H1 (cell line): ENCODE measurements at regions not wholly inside any gene's neighbourhood (a gene's known extent, or its start where the extent isn't known, plus 50 kb on each side); places are given as distances from the start of the nearest gene placed in this dataset.

Experiments
- CTCF ChIA-PET: fragments of 300-600 bp; sonication (Branson Sonifier 250); formaldehyde crosslinking; loops from one replicate; lab custom pipeline; 2021; ENCODE audit not compliant: partially characterized antibody; lab: Charles Lee
- POLR2A ChIA-PET: fragments of 300-600 bp; sonication (Branson Sonifier 250); formaldehyde crosslinking; loops from one replicate; lab custom pipeline; 2021; ENCODE audit warnings: inconsistent platforms; ENCODE audit not compliant: partially characterized antibody; lab: Charles Lee
- DNase-seq, 2 experiments: peaks; one replicate each; pipeline versions ENCODE4 v3.0.0 to v3.0.0-alpha.2; 2010 to 2022; ENCODE audit warnings: low spot score in 2 of 2, low read depth in 1 of 2, mixed read lengths in 1 of 2
- FAIRE-seq: peaks from 2 replicates; lab custom pipeline; 2011; peaks lifted over from hg19 to GRCh38; lab: Jason Lieb, UNC
- H2AFZ ChIP-seq: 2 replicates; pipeline ENCODE4 v1.8.1; 2012; ENCODE audit warnings: low read length, inconsistent platforms
- H2AK5ac ChIP-seq: 2 replicates; pipeline ENCODE4 v1.6.1; 2013; ENCODE audit warnings: low read depth, low read length
- H2BK120ac ChIP-seq: replicated peaks from 2 replicates; pipeline ENCODE3; 2013; ENCODE audit warnings: low read depth, low read length, inconsistent platforms
- H2BK12ac ChIP-seq: 2 replicates; pipeline ENCODE4 v1.6.1; 2013; ENCODE audit warnings: low read depth, low read length
- H2BK15ac ChIP-seq: 2 replicates; pipeline ENCODE4 v1.6.1; 2013; ENCODE audit warnings: low read length
- H2BK20ac ChIP-seq: 2 replicates; pipeline ENCODE4 v1.6.1; 2013; ENCODE audit warnings: low read length
- H2BK5ac ChIP-seq: 2 replicates; pipeline ENCODE4 v1.6.1; 2013; ENCODE audit warnings: low read depth, low read length
- H3K14ac ChIP-seq: 2 replicates; pipeline ENCODE4 v1.6.1; 2013; ENCODE audit warnings: inconsistent platforms; ENCODE audit not compliant: insufficient read length
- H3K18ac ChIP-seq: 2 replicates; pipeline ENCODE4 v1.6.1; 2013; ENCODE audit warnings: low read length; ENCODE audit errors: extremely low read depth
- H3K23ac ChIP-seq: 2 replicates; pipeline ENCODE4 v1.6.1; 2013; ENCODE audit warnings: inconsistent platforms; ENCODE audit not compliant: insufficient read length
- H3K23me2 ChIP-seq: 2 replicates; pipeline ENCODE4 v1.6.1; 2013; ENCODE audit warnings: low read depth, low read length
- H3K27ac ChIP-seq: 2 replicates; pipeline ENCODE4 v1.6.1; 2011; ENCODE audit warnings: low read depth, low read length, inconsistent platforms
- H3K27me3 ChIP-seq, 4 experiments: replicated peaks in 1 of 4; 1 replicate in 1 of 4; 2 replicates in 3 of 4; pipeline versions ENCODE4 v1.6.1 to v1.8.1; 2011 to 2013; ENCODE audit warnings: low read length in 3 of 4, mild to moderate bottlenecking in 3 of 4, inconsistent platforms in 2 of 4, mixed read lengths in 2 of 4, moderate library complexity in 1 of 4; ENCODE audit not compliant: control insufficient read depth in 3 of 4, insufficient read depth in 3 of 4; ENCODE audit errors: extremely low read depth in 1 of 4
- H3K36me3 ChIP-seq, 4 experiments: 2 replicates each; pipeline versions ENCODE4 v1.6.1 to v1.8.1; 2011 to 2013; ENCODE audit warnings: mild to moderate bottlenecking in 4 of 4, low read length in 3 of 4, moderate library complexity in 2 of 4, control low read depth in 1 of 4, inconsistent platforms in 1 of 4; ENCODE audit not compliant: insufficient read depth in 4 of 4, control insufficient read depth in 2 of 4
- H3K4ac ChIP-seq: replicated peaks from 2 replicates; pipeline ENCODE3; 2013; ENCODE audit warnings: low read length, low read depth, mixed read lengths, inconsistent platforms; ENCODE audit not compliant: insufficient read length
- H3K4me1 ChIP-seq, 4 experiments: replicated peaks in 1 of 4; 1 replicate in 1 of 4; 2 replicates in 3 of 4; pipeline versions ENCODE4 v1.6.1 to v1.8.1; 2011 to 2013; ENCODE audit warnings: low read length in 3 of 4, inconsistent platforms in 2 of 4, mixed read lengths in 1 of 4; ENCODE audit not compliant: insufficient read depth in 4 of 4, control insufficient read depth in 3 of 4
- H3K4me2 ChIP-seq, 2 experiments: 2 replicates each; pipeline versions ENCODE4 v1.6.1 to v1.8.1; 2011 to 2013; ENCODE audit warnings: low read depth in 2 of 2, low read length in 2 of 2, control low read depth in 1 of 2, inconsistent platforms in 1 of 2, mild to moderate bottlenecking in 1 of 2; ENCODE audit not compliant: insufficient read depth in 1 of 2
- H3K4me3 ChIP-seq, 4 experiments: fragments of 200-600, 300-600 bp in 1 of 4; sonication (generic), shearing (Covaris generic), sonication (Bioruptor Twin) in 1 of 4; 2 replicates each; pipeline versions ENCODE4 v1.5.1 to v1.8.1; 2011 to 2016; ENCODE audit warnings: low read length in 4 of 4, low read depth in 3 of 4, control low read depth in 2 of 4, inconsistent platforms in 2 of 4, mild to moderate bottlenecking in 2 of 4, mixed read lengths in 1 of 4, moderate library complexity in 1 of 4; ENCODE audit not compliant: insufficient read depth in 2 of 4; ENCODE audit errors: extremely low read depth in 1 of 4
- H3K56ac ChIP-seq: replicated peaks from 2 replicates; pipeline ENCODE3; 2013; ENCODE audit warnings: low read depth, mild to moderate bottlenecking, mixed read lengths, low read length, inconsistent platforms; ENCODE audit not compliant: insufficient read length
- H3K79me1 ChIP-seq: 2 replicates; pipeline ENCODE4 v1.6.1; 2013; ENCODE audit warnings: low read depth, low read length, control low read depth
- H3K79me2 ChIP-seq, 2 experiments: 2 replicates each; pipeline versions ENCODE4 v1.6.1 to v1.8.1; 2012 to 2013; ENCODE audit warnings: low read length in 2 of 2, mild to moderate bottlenecking in 2 of 2, inconsistent platforms in 1 of 2; ENCODE audit not compliant: insufficient read depth in 2 of 2, control insufficient read depth in 1 of 2
- H3K9ac ChIP-seq, 4 experiments: replicated peaks in 1 of 4; 1 replicate in 1 of 4; 2 replicates in 3 of 4; pipeline versions ENCODE4 v1.6.1 to v1.8.1; 2011 to 2013; ENCODE audit warnings: low read depth in 3 of 4, low read length in 3 of 4, control low read depth in 2 of 4, mild to moderate bottlenecking in 2 of 4, moderate library complexity in 2 of 4, inconsistent platforms in 1 of 4; ENCODE audit errors: extremely low read depth in 1 of 4
- H3K9me3 ChIP-seq, 2 experiments: 2 replicates each; pipeline versions ENCODE4 v1.6.1 to v1.8.1; 2012 to 2013; ENCODE audit warnings: mild to moderate bottlenecking in 2 of 2, moderate library complexity in 2 of 2, control low read depth in 1 of 2, inconsistent platforms in 1 of 2, low read depth in 1 of 2, low read length in 1 of 2, mixed read lengths in 1 of 2; ENCODE audit not compliant: insufficient read depth in 2 of 2
- H4K20me1 ChIP-seq, 2 experiments: replicated peaks in 1 of 2; 2 replicates each; pipeline versions ENCODE3 to v1.8.1; 2011 to 2013; ENCODE audit warnings: inconsistent platforms in 2 of 2, low read length in 2 of 2, mild to moderate bottlenecking in 1 of 2; ENCODE audit not compliant: insufficient read depth in 2 of 2, control insufficient read depth in 1 of 2
- H4K5ac ChIP-seq: 2 replicates; pipeline ENCODE4 v1.6.1; 2013; ENCODE audit warnings: low read length, low read depth, mixed read lengths, inconsistent platforms; ENCODE audit not compliant: insufficient read length
- H4K8ac ChIP-seq: 2 replicates; pipeline ENCODE4 v1.8.0; 2013; ENCODE audit warnings: mild to moderate bottlenecking, moderate library complexity, low read length, inconsistent platforms; ENCODE audit not compliant: insufficient read depth; ENCODE audit errors: extremely low read depth
- H4K91ac ChIP-seq: replicated peaks from 2 replicates; pipeline ENCODE3; 2013; ENCODE audit warnings: low read length, mixed read lengths, inconsistent platforms; ENCODE audit not compliant: insufficient read length
- BACH1 ChIP-seq: IDR thresholded peaks from 2 replicates; pipeline ENCODE4 v1.6.1; 2012; ENCODE audit warnings: low read length, improper control_type of control experiment
- CHD2 ChIP-seq: IDR thresholded peaks from 2 replicates; pipeline ENCODE4 v1.6.1; 2012; ENCODE audit warnings: low read length, improper control_type of control experiment
- EGR1 ChIP-seq: IDR thresholded peaks from 2 replicates; pipeline ENCODE4 v1.6.1; 2011; ENCODE audit warnings: low read depth, low read length, borderline replicate concordance
- JUN ChIP-seq: IDR thresholded peaks from 2 replicates; pipeline ENCODE4 v1.6.1; 2011; ENCODE audit warnings: low read depth, mild to moderate bottlenecking, improper control_type of control experiment, low read length
- MAFK ChIP-seq: IDR thresholded peaks from 2 replicates; pipeline ENCODE4 v1.6.1; 2012; ENCODE audit warnings: low read depth, mild to moderate bottlenecking, improper control_type of control experiment, low read length
- RNF2 ChIP-seq: fragments of 200-900, 300-1000 bp; sonication (generic); IDR thresholded peaks from 2 replicates; pipeline ENCODE4 v1.7.1; 2016; ENCODE audit warnings: borderline replicate concordance, low read depth, mild to moderate bottlenecking, antibody characterized with exemption, low read length; ENCODE audit not compliant: poor library complexity, severe bottlenecking; ENCODE audit errors: missing control alignments
- SP1 ChIP-seq: IDR thresholded peaks from 2 replicates; pipeline ENCODE4 v1.6.1; 2011; ENCODE audit warnings: low read depth, low read length
- TBP ChIP-seq: IDR thresholded peaks from 2 replicates; pipeline ENCODE4 v1.6.1; 2011; ENCODE audit warnings: low read depth, low read length, improper control_type of control experiment
- WGBS, 2 experiments: shearing (Covaris generic) in 1 of 2; methylation state at CpG; one replicate each; pipeline versions ENCODE4 v1.1.6 to v1.1.7; 2013 to 2015; ENCODE audit warnings: low lambda C conversion rate in 2 of 2, mixed read lengths in 2 of 2, inconsistent platforms in 1 of 2, low coverage in 1 of 2, missing lambda C conversion rate in 1 of 2; ENCODE audit not compliant: insufficient replicate concordance in 2 of 2, insufficient coverage in 1 of 2, insufficient read length in 1 of 2; ENCODE audit errors: extremely low coverage in 1 of 2, missing lambda C conversion rate in 1 of 2; 5-methylcytosine and 5-hydroxymethylcytosine counted together
- TF ChIP-seq, protein P1 (sequence below): IDR thresholded peaks from 2 replicates; pipeline ENCODE4 v1.6.1; 2011; ENCODE audit warnings: low read depth, mild to moderate bottlenecking, low read length; ENCODE audit not compliant: insufficient read depth

DNA sequence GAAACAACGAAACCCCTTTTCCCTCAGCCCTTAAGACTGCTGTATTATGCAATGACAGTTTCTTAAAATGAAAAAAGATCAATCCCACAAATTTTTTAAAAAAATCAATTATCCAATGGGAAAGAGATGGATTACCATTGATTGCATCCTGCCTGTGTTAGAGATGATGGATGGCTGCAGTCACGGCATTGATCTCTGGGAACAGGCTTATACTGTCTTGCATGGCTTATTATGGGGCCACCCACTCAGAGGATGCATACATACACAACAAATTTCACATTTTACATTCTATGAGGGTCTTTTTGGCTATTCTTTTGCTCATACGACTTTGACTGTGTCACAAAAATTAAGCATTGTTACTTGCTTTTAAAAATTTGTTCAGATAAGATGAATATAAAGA, 724.3 kb downstream of the HDGFL1 start:
- Histone ChIP-seq H3K56ac (no peak overlapping the region), H4K91ac (no peak overlapping the region), H3K27me3 (no peaks in the 10 kb centered on the region), H2BK12ac (no peak overlapping the region), H3K9me3 (no peaks in the 10 kb centered on the region), H3K14ac (no peak overlapping the region), H2BK5ac (no peak overlapping the region), H3K4me1 (no peaks in the 10 kb centered on the region), H3K23ac (no peak overlapping the region), H3K79me1 (no peaks in the 10 kb centered on the region), H3K4ac (no peak overlapping the region), H3K4me2 (no peak overlapping the region), H4K20me1 (no peaks in the 10 kb centered on the region), H3K79me2 (no peaks in the 10 kb centered on the region), H2BK15ac (no peak overlapping the region), H2BK120ac (no peak overlapping the region), H4K5ac (no peak overlapping the region), H3K36me3 (no peaks in the 10 kb centered on the region), H3K18ac (no peak overlapping the region), H3K23me2 (no peaks in the 10 kb centered on the region), H3K4me3 (no peak overlapping the region), H4K8ac (no peak overlapping the region), H2BK20ac (no peak overlapping the region), H3K27ac (no peak overlapping the region), H3K9ac (no peak overlapping the region), H2AK5ac (no peak overlapping the region), H2AFZ (no peak overlapping the region)
- DNase-seq (no peak), FAIRE-seq (no peak)
- ChIA-PET POLR2A (no interaction called here), CTCF (no interaction called here)
- WGBS, 2 experiments, result 86% methylated on average over 3 of the region's 3 CpGs; no CpG with 5 or more reads in 1 of the 2 experiments
- TF ChIP-seq JUN, result no peak
- no peak for TF ChIP-seq EGR1
- TF ChIP-seq RNF2, result no peak
- no peak for TF ChIP-seq MAFK
- TF ChIP-seq, protein P1, sequence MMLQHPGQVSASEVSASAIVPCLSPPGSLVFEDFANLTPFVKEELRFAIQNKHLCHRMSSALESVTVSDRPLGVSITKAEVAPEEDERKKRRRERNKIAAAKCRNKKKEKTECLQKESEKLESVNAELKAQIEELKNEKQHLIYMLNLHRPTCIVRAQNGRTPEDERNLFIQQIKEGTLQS, result no peak
- TF ChIP-seq TBP, result no peak
- no peak for TF ChIP-seq SP1
- no peak for TF ChIP-seq BACH1
- TF ChIP-seq CHD2, result no peak
